NCI-H1436 (cell line): ENCODE measurements at regions not wholly inside any gene's neighbourhood (a gene's known extent, or its start where the extent isn't known, plus 50 kb on each side); places are given as distances from the start of the nearest gene placed in this dataset.
"Not testable (repeated sequence)": the region's sequence is repeated elsewhere in the genome, so short reads cannot be mapped to it uniquely, and the experiment has no call there.

Experiments used
- DNase-seq: peaks from one replicate; lab custom pipeline; 2025; lab: John Stamatoyannopoulos, UW

DNA sequence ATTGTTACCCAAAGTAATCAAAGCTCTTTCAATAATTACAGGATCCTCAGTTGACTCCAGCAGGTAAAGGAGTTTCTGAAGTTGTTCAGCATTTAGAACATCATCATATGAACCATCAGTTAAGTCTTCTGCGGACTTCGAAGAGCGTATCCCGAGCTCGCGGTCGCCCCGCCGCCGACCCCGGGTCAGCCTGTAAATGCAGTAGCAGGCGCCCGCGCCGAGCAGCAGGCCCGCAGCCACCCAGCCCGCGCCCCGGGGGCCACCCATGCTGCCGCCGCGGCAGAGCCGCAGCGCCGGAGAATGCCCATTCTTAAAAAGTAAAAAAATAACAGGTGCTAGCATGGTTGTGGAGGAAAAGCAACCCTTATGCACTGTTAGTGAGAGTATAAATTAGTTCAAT lies 444.5 kb downstream of the NSUN3 start:
- not testable (repeated sequence) for DNase-seq

DNA sequence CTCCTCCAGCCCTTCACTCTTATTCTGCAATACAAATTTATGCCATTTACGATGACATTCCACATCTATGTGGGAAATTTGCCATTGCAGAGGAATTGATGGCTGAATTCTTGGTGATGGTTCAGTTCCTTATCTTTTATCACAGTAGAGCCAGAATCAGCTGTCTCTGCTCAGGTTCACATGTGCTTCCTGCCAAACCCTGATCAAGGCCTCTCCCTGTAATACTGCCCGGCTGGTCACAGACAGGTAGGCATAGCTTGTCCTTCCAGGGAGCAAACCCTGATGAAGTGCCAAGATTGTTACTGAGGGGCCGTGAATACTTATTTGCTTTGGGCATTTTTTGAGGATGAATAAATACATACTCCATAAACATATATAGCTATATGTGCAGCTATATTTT lies 450.0 kb downstream of the NSUN3 start:
- no peak for DNase-seq

DNA sequence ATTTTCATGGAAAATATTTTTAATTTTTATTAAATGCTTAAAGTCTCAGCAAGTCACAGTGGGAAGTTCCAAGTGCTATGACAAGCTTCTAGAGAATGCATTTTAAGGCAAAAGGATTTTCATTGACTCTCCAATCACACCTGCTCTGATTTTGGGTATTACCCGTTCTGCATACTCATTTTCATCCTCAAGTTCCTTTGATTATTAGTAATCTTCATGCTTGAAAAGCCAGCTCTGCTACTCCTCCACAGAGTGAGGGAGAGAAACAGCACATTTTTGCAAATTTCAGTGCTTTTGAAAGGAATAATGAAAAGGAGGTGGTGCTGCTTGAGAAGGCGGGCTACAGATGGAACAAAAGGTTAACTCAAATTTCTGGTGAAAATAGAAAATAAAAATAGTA lies 450.7 kb downstream of the NSUN3 start:
- no peak for DNase-seq

DNA sequence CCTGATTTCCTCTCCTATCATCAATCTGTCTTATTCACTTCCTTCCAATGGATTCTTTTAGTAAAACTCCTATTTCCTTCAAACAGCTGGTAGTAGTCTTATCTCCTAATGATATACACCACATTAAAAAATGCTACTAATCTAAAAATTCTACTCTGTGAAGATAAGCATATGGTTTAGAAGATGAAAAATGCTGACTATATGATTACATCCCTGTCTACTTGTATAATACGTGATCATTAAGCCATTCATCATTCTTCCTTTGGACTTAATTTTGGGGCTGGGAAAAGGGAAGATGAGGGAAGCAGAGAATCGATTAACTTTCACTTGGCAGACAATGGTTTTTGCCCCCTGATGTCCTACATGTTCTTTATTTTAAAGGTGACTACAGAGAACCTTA lies 453.1 kb downstream of the NSUN3 start:
- no peak for DNase-seq

DNA sequence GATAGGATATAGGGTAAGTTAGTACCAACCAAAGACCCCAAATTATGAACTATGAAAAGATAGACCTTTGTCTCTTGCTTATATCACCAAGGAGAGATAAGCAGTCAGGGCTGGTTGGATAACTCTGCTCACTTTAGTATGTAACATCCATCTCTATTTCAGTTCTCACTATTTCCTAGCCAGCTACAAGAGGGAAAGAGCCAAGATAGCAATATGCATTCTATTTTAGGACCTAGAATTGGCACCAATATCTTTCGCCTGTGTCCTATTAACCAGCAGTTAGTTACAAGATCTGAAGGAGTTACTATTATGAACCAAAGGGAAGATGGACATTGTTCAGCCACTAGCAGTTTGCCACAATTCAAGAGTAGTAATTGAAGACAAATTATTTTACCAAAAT lies 457.5 kb downstream of the NSUN3 start:
- no peak for DNase-seq

DNA sequence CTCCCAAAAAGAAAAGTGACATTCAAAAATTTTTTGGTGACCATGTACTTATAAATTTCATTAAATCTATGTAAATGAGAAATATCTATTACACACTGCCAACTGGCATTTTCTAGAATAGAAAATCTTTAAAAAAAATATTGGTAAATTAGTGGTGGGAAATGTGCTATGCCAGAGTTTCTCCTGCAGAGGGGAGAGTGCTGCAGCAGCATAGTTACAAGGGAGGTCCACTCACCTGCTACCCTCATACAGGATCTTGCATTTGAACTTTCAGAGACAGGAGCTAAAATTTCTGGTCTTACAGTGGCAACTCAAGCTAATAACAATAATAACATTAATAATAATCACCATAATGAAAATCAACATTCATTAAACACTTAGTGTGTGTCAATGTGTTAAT lies 459.6 kb downstream of the NSUN3 start:
- no peak for DNase-seq

DNA sequence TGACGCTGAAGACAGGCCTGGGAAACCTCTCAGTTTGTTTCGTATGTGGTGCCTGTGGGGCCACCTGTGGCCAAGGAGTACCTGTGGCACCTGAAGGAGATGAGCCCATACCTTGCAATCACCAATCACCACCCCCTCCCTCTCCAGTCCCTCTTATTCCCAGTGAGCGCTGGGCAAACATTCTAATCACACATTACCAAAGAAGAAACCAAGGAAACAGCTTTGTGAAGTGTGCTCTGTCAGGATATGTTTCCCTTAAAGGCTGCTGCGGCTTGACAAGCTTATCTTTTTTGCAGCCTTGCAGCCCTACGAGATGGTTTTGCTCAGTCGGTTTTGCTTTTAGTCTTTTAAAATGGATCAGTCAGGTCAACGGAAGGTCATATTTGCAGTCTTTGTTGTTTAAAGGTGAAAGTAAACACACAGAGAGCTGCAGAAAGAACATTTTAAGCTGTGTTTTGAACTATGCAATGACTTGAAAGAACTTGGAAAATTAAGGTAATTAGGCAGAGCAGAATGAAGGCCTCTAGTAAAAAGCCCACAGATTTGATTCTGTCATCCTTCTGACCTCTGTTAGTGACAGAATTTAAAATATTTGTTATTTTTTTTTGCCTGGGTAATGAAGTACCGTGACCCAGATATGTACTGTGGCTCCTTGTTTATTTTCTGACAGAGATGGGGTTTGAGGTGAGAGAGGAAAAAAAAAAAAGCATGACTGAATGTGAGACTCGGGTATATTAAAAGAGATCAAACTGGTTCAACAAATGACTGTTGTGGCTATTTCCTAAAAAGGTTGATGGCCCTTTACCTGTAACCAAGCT lies 461.4 kb downstream of the NSUN3 start:
- DNase-seq = no peak

DNA sequence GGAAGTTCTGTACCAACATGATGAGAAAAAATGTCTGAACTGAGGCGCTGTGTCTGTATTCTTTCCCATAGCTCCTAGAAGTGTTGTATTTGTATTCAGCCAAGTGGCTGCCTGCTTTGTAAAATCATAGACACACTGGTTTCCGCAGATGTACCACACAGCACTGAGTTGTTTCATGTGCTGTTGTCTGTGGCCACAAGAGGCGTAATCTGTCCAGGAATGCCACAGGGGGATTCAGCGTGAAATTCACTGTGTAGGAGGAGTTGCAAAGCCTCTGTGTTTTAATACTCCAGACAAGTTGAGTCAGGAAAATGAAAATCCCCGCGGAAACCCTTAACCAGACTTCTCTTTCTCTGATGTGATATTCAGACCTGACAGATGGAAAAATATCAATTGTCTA lies 462.2 kb downstream of the NSUN3 start:
- no peak for DNase-seq

DNA sequence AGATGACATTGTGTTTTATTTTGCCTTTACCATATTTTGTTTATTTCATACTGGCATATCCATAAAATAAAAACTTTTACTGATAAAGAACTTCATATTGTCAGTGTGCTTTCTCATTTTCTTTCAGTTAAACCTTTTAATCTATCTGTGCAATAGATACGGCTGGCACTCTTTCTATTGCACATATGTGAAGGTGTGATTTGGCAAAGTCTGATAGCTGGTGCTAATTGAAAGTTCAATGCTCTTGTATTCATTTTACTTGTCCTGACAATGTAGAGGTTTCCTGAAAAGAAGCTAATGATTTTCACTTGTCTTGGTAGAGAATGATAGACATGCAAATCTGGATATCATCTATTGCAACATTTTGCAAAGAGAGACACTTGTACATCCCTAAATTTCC lies 467.0 kb downstream of the NSUN3 start:
- no peak for DNase-seq

DNA sequence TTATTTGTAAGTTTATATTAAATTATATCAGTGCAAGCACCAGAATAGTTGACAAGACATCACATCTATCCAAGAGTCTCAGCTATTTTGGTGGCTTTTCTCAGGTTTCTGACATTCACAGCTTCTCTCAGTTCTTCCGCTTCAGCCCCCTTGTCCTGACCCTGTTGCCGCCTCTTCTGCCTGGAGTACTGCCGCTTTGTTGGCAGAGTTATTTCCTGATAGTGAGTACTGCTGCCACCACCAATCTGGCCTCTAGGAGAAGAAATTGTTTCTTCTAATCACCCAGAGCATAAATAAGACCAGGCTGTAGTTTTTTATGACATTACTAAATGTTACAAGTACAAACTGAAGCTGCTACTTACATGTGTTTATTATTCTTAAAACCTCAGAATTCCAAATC lies 470.1 kb downstream of the NSUN3 start:
- no peak for DNase-seq

DNA sequence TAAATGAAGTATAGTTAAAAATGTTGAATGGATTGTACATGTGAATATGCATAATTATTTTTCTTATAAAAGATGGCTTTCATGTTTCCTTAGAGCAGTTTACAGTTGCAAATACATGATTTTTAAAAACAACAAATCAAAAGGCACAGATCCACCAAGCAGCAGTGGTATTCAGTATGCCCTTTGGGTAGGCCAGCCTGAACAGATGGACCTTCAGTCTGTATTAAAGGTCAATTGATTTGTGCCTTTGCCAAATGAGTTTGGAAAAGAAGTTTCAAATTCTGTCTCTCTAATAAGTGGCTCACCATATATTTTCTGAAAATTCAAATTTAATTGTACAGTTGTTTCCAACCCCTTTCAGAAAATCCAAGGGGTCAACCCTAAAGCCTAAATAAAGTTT lies 477.1 kb downstream of the NSUN3 start:
- DNase-seq = no peak

DNA sequence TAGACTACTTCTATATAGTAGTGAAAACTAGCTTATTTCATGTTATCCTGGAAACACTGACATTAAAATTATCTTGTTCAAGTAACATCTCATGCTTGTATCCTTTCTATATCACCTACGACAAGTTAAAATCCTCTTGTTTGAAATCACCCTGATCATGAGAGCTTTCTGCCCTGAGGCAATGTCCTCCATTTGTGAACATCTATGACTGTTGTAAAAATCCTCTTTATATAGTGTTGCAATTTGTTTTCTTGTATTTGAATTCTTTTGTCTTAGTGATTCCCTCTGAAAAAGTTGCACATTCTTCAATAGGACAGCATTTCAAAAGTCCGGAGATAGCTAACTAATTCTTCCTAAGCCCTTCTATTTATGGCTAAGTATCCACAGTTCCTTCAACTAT lies 480.3 kb downstream of the NSUN3 start:
- DNase-seq = no peak

DNA sequence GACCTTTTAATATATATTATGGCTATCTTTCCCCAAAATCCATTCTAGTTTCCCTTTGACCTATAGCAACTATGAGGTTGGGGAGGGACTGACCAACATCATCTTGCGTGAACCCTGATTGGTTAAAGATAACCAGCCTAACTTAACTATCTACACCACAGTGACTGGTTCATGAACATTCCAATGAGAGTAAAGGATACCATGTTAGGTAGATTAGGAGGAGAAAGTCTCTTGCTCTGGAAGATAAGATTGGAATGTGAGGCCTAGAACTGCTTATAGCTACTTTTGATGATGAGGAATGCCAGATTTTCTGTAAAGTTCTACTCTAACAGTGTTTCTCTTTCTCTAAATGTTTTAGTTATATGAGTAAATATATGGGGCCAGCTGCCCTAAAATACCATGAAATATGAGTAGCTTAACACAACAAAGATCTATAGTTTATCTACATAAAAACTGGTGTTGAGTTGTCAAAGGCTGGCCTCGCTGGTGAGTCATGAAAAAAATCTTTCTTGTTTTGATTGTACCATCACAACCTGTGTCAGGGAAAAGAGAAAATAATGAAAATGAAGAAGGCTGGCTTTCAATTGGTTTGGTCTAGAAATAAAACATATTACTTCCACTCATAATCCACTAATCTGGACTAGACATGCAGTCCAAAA lies 481.4 kb downstream of the NSUN3 start:
- DNase-seq = no peak

DNA sequence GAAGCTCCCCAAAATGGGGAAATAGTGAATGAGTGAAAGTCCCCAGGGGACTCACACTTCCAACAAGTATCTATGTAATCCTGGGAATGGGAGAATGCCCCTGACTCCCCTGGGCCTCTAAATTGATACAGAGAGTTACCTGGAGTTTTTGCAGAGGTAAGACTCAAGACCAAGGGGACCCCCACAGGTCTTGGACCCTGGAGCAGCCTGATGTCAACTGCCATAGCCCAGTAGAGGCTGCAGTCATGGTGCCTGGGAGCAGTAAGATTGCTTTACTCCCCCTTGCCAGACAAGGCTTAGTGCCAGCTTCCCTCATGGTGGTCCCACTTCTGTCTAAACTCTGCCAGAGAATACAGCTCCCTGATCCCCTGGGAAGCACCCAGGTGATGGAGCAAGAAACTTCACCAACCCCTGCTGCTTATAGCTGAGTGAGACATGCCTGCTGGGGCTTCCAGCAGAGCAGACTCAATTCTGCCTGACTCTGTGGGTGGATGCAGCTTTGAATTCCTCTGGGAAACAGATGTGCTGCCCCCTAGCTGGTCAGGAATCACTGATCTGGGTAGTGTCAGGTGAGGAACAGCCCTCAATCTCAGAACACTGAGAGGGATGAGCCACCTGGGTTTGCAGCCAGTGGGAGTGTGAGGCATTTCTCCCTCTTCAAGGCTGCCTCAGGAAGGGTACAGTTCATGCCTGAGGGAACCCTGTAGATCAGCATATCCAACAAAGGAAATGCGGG lies 485.9 kb downstream of the NSUN3 start:
- no peak for DNase-seq

DNA sequence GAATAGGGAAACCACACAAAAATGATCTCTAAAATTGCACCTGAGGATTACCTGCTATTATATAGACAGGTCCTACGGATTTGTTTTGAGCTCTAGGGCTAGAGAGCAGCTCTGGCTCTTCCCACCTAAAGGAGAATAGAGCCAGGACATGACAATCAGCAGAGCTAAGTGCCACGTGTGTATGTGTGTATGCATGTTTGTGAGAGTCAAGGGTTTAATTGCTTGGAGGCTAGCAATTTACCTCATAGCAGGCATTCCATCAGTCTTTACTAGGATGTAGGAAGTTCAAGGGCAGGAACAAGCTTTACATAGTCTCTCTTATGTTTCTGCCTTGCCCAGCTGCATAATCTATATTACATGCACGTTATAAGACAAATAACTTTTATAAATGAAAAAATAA lies 498.2 kb downstream of the NSUN3 start:
- DNase-seq = no peak

DNA sequence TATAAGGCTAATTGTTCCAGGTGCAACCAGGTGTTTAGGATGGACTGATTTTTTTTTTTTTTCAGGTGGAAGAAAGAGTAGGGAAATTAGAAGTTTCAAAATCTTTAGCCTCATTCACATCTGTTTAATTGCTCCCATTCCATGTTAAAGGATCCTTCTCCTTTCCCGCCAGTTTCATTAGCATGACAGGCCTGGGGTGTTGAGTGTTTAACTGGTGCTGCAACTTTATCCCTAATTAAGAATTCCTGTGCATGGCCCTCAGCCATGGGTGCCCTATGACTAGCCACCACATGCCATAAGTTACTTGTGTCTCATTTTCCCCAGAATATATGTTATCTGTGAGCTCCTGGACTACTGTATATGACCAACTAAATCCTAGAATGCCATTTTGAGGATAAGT lies 501.4 kb downstream of the NSUN3 start:
- no peak for DNase-seq

DNA sequence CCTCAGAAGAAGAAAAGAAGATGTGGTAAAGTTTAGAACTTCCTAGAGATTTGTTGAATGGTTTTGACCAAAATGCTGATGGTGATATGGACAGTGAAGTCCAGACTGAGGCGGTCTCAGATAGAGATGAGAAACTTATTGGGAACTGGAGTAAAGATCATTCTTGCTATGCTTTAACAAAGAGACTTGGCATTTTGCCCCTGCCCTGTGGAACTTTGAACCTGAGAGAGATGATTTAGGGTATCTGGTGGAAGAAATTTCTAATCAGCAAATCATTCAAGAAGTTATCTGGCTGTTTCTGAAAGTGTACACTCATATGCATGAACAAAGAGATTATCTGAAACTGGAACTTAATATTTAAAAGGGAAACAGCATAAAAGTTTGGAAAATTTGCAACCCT lies 505.2 kb downstream of the NSUN3 start:
- no peak for DNase-seq

DNA sequence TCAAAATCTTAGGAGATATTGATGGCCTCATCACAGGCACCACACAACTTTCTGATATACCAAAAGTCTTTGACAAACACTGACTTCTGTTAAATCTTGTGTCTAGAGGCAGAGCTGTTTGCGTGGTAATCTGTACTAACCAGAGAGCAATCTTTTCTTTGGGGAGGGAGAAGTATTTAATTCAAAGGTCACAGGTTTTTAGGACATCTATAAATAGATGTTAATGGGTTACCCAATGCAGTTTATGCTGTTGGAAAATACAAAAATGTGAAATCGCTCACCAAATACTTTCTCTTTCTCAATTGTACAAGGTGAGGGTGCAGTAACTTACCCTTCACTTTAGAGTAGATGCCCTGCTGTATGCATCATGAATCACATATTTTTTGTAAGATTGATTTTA lies 510.5 kb downstream of the NSUN3 start:
- DNase-seq = no peak

DNA sequence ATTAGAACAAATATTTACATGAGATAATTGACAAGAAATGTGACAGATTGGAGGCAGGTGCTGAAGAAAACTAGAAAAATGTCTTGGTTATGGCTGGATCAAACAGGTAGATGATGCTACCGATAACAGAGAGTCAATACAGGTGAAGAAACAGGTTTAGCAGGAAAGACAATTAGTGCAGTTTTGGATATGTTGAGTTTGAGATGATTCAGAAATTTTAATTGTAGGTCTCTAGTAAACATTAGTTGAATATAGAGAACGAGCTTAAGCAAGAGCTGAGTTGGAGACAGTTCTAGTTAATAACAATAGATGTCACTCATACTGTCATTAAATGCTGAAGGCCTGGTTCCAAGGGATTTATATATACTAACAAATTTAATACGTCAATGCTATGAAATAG lies 524.4 kb downstream of the NSUN3 start:
- DNase-seq = no peak

DNA sequence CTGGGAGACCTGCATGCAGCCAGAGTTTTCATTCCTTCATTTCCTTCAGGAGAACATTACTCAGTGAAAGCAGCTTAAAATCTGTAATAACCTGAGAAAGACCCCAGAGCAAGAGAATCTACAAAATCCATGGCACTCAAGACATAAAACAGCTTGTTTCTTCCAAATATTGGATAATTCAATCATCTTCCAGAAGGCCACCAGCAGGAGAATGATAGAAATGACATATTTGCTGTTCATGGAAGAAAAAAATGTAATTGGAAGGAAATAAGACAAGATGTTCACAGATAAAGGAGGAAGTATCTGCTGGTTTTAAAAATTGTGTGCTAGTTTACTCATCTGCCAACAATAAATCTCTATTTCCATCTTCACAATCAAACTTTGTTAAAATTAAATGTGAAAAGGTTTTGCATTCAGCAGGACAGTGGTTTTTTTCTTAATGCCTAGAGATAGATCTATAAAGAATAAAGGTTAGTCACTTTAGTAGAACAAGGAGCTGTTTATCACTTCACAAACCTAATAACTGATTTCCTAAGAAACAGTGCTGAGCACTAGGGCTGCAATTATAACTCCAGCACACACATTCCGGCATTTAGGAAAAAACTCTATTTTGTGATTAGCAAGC lies 530.8 kb downstream of the NSUN3 start:
- DNase-seq = no peak

DNA sequence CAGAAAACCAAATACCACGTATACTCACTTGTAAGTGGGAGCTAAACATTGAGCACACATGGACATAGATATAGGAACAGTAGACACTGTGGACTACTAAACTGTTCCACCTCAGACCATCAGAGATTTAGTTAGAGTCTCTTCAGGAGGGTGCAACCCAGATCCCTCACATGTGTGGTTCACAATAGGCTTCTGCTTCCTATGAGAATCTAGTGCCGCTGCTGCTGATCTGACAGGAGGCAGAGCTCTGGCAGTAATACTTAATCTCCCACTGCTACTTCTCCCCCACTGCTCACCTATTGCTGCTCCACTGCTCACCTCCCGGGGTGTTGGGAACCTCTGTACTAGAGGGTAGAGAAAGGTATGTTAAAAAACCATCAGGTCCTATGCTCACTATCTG lies 533.3 kb downstream of the NSUN3 start:
- DNase-seq = no peak

DNA sequence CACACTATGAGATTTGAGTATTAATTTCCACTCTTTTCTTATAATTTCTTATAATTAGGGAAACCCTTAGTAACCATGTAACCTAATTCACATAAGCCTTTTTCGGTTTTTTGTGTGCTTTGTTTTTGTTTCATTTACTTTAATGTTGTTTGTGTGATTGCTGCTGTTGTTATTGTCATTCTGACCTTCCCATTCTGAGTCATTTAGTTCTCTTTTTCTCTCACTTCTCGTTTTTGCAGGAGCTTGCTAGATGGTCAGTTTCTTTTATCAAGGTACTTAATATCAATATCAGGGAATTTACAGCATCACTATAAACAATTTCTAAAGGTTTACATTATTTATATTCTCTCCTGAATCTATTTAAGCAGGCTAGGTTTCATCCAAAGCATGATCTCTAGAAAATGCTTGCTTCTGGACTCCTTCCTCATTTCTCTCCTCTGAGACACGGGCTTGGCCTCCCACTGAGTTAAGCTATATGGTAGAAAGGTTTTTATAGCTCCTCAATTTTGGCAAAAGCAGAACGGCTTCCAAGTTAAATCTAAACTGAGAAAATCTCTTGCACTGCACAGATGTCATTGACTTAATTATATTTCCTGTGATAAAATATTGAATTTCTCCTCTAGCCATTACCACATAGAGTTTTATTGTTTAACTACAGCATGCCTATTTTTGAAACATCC lies 534.2 kb downstream of the NSUN3 start:
- DNase-seq = no peak
